DMS 273 (cell line): ENCODE measurements at regions not wholly inside any gene's neighbourhood (a gene's known extent, or its start where the extent isn't known, plus 50 kb on each side); places are given as distances from the start of the nearest gene placed in this dataset.
A peak's percentile ranks its signal among the peaks of the same experiment; 100 is the strongest.

ENCODE experiments used
- DNase-seq: peaks from one replicate; lab custom pipeline; 2025; ENCODE audit not compliant: unreplicated experiment; lab: John Stamatoyannopoulos, UW

DNA sequence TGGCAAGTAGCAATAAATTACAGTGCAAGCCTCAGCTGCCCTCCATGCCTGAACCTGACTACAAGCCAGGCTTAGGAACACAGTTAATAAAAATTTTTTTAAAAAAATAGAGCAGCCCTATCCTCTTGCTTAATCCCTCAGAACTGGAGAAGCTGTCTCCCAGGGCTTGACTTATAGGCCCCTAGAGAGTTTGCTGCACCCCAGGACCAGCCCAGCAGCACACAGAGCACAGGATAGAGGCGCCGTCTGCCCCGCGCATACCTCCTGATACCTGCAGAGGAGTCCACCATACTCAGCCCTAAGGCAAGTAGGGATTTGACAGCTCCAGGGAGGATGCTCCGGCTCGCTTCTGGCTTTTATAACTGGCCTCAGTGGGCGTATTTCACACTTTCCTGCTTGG is 548.6 kb upstream of the RAB6C start:
- no peak for DNase-seq

- no peak for DNase-seq
Observed at GRCh38 chr2:129431881-129432280, 547.6 kb upstream of the RAB6C start.

GRCh38 chr2:129436809-129437208 is 542.7 kb upstream of the RAB6C start:
- no peak for DNase-seq

GRCh38 chr2:129437725-129438124 is 541.7 kb upstream of the RAB6C start:
- DNase-seq = no peak

DNA sequence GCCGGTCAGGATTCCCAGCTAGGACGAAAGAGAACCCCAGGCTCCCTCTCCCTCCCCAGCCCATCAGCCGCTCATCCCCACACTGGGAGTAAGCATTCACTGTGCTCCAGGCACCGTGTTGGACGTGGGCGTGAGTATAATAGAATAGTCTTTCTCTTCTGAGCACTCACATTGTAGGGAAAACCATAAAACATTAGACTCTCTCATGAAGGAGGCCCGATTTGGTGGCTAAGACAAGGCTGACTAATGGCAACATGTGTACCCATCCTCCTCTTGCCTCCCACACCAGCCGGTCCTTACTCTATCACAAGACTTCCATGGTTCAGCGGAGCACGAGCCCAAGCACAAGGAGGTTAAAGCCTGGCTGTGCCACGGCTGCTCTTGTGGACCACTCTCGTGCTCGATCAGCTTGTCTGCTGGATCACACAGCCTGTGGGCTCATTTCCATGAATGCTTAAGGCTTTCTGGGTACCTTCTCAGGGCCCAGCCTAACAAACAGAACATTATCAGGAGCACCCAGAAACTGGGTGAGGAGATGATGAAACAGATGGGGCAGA is 540.9 kb upstream of the RAB6C start:
- DNase-seq = no peak

GRCh38 chr2:129439406-129440302 is 539.8 kb upstream of the RAB6C start:
- no peak for DNase-seq

GRCh38 chr2:129441610-129442009 is 537.9 kb upstream of the RAB6C start:
- no peak for DNase-seq

- peak; percentile 51 for DNase-seq
Observed at GRCh38 chr2:129443235-129443864, 536.1 kb upstream of the RAB6C start.

DNA sequence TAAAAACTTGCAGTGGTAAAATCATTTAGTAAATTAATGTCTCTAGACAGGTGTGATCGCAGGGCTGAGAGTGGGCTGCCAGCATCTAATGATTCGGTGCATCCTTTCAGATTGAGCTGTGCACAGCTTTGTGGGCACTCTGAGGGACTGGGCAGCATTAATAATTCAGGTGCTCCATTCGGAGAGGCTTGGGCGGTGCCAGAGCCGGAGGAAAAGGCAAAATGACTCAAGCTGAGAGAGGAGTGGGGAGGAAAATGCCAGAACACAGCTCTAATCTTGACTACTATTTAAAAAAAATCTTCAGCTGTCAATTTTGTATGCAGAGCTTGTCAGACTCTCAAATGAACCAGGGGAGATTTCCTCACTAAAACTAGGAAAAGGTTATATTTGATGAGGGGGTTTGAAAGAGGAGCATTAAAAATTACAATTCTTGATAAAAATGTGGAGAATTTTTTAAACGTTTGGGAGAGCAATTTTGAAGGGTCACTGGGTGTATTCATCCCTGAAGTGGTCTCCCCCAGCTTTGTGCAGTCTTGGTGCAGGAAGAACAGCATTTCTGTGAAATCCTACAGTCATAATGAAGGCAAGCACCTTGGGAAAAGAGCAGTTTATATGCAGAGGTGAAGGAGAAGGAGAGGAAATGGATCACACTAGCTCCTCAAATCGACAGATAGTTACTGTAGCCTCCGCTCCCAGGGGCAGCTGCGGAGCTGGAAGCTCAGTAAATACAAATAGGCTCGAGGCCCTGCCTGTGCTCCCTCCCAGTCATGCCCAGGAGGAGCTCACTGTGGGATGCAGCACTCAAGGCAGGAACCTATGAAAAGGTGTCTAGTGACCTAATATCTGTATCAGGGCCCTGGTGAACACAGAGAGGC is 535.4 kb upstream of the RAB6C start:
- no peak for DNase-seq

GRCh38 chr2:129444751-129445150 is 534.7 kb upstream of the RAB6C start:
- no peak for DNase-seq

DNA sequence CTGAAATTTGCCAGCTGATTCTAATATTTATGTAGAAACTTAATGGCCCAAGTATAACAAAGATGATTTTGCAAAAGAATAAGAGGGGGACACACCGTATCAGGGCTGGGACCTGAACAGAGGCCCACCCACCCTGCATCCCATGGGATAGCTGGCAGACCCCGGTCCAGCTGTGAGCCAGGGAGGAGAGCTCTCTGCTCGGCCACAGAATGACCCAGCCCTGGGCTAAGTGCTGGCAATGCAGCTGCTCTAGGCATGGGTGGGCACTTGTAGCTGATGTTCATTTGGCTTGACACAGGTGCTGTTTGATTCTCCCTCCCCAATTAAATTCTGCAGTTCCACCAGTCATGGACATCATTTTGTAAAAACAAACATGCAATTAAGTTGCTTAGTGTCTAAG is 522.8 kb upstream of the RAB6C start:
- no peak for DNase-seq

GRCh38 chr2:129457277-129457818 is 522.1 kb upstream of the RAB6C start:
- DNase-seq = no peak

GRCh38 chr2:129458006-129458405 is 521.5 kb upstream of the RAB6C start:
- DNase-seq = no peak

GRCh38 chr2:129458436-129458835 is 521.0 kb upstream of the RAB6C start:
- DNase-seq = no peak

GRCh38 chr2:129459200-129459876 is 520.1 kb upstream of the RAB6C start:
- DNase-seq = no peak

- no peak for DNase-seq
Observed at GRCh38 chr2:129459881-129460280, 519.6 kb upstream of the RAB6C start.

DNA sequence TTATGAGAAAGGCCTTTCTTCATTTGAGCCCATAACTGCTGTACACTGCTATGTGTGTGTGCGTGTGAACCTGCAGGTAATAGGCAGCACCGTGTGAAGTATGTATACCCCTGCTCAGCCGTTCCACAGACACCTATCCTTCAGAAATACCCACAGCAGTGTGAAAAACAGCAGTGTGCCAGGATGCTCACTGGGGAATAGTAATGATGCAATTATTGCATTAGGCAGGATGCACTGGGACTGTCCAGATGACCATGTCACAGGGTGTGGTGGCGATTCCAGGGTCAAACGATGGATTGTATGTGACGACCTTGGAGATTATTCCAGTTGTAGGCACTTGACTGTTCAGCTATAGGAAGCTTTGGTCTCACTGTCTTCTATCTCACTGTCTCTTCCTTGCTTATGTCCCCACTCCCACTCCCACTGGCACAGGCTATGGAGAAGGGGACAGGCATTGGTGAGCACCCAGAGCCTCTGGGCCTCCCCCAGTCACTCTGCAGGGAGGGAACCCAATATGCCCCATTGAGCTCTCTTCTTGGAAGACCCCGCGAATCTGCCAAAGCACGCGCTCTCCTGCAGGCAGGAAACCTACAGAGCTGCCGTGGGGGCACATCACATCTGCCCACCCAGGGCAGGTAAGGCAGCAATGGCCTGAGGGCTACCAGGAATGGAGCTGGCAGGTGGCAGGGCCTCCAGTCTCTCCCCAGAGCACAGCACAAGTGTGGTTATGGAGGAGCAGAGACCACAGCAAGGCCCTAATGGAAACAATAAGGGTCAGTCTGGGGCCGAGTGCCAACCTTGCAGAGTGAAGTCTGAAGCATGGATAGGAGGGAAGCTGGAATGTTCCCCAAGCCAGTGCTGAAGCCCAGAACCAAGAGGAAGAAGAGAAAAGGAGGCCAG is 518.9 kb upstream of the RAB6C start:
- DNase-seq = no peak

DNA sequence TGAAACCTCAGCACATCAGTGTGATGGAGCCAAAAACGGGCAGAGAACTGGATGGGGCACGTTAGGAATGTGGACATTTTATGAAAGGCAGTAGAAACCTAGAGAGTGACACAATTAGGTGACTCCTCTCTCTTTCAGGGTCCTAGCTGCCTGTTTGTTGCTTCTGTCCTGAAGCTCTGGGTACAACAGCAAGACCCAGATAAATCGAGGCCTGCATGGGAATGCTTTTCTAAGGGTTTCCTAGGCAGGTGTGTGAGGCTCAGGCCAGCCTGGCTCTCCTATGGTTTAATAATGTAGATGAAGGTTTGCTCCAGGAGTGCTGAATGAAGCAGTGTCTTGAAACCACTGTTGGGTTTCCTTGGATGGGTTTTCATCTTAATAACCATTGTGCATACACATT is 517.1 kb upstream of the RAB6C start:
- no peak for DNase-seq

GRCh38 chr2:129462967-129463366 is 516.5 kb upstream of the RAB6C start:
- no peak for DNase-seq
